DOHH2 (cell line): ENCODE measurements at regions not wholly inside any gene's neighbourhood (a gene's known extent, or its start where the extent isn't known, plus 50 kb on each side); places are given as distances from the start of the nearest gene placed in this dataset.

Experiments
- CTCF ChIP-seq: fragments of 200-600 bp; sonication (generic); IDR thresholded peaks from one replicate; pipeline ENCODE4 v1.5.1; 2014; ENCODE audit warnings: antibody characterized with exemption, mild to moderate bottlenecking, low read depth, low read length; ENCODE audit not compliant: poor library complexity, severe bottlenecking
- EZH2phosphoT487 ChIP-seq: fragments of 200-600 bp; sonication (generic); IDR thresholded peaks from 2 replicates; pipeline ENCODE4 v1.6.1; 2017; ENCODE audit warnings: borderline replicate concordance, mild to moderate bottlenecking, antibody characterized with exemption, low read length, moderate library complexity, mixed read lengths

- TF ChIP-seq CTCF, result no peak
- no peak for TF ChIP-seq EZH2phosphoT487
Measured at GRCh38 chr5:60206234-60206633, 312.7 kb upstream of the PDE4D start.
